Endothelial cell of umbilical vein (primary cell): ENCODE measurements at regions not wholly inside any gene's neighbourhood (a gene's known extent, or its start where the extent isn't known, plus 50 kb on each side); places are given as distances from the start of the nearest gene placed in this dataset.

ENCODE experiments used
- BruUV-seq: library from RNA; stranded (reverse); fragments of 400-500 nt; replicated peaks from 2 replicates; lab custom pipeline; 2021; lab: Mats Ljungman, UMichigan
- CTCF ChIA-PET: fragments of 300-600, 350-600 bp; sonication (Branson Sonifier 250); formaldehyde crosslinking; loops from one replicate; lab custom pipeline; 2021; ENCODE audit warnings: antibody characterized with exemption, inconsistent platforms; lab: Charles Lee
- POLR2A ChIA-PET: fragments of 300-600, 350-600 bp; sonication (Branson Sonifier 250); formaldehyde crosslinking; loops from one replicate; lab custom pipeline; 2021; ENCODE audit warnings: antibody characterized with exemption, inconsistent platforms; lab: Charles Lee
- DNase-seq: peaks from one replicate; pipeline ENCODE4 v3.0.0-alpha.2; 2011; ENCODE audit warnings: low read depth, low spot score
- FAIRE-seq: peaks from 2 replicates; lab custom pipeline; 2011; peaks lifted over from hg19 to GRCh38; lab: Jason Lieb, UNC
- H2AFZ ChIP-seq: 2 replicates; pipeline ENCODE4 v1.6.0; 2012; ENCODE audit warnings: low read depth, low read length, control low read depth, inconsistent platforms
- H3K27ac ChIP-seq: 2 replicates; pipeline ENCODE4 v1.5.1; 2011; ENCODE audit warnings: low read depth, mild to moderate bottlenecking, control low read depth, low read length, moderate library complexity; ENCODE audit not compliant: insufficient read depth
- H3K27me3 ChIP-seq, 2 experiments: 2 replicates each; pipeline versions ENCODE4 v1.6.0 to v1.6.1; 2011; ENCODE audit warnings: low read length in 2 of 2, mixed read lengths in 1 of 2; ENCODE audit not compliant: control insufficient read depth in 2 of 2, insufficient read depth in 2 of 2
- H3K36me3 ChIP-seq, 2 experiments: 2 replicates in 1 of 2; 3 replicates in 1 of 2; pipeline ENCODE4 v1.5.1; 2011; ENCODE audit warnings: low read length in 2 of 2, mild to moderate bottlenecking in 1 of 2, moderate library complexity in 1 of 2; ENCODE audit not compliant: control insufficient read depth in 2 of 2, insufficient read depth in 2 of 2; ENCODE audit errors: extremely low read depth in 1 of 2
- H3K4me1 ChIP-seq: 3 replicates; pipeline ENCODE4 v1.5.1; 2011; ENCODE audit warnings: mild to moderate bottlenecking, low read length; ENCODE audit not compliant: control insufficient read depth, insufficient read depth; ENCODE audit errors: extremely low read depth
- H3K4me2 ChIP-seq: 2 replicates; pipeline ENCODE4 v1.6.1; 2011; ENCODE audit warnings: low read length, control low read depth, mixed read lengths; ENCODE audit not compliant: insufficient read depth
- H3K4me3 ChIP-seq, 3 experiments: fragments of 200-600 bp in 1 of 3; sonication (generic), shearing (Covaris generic) in 1 of 3; replicated peaks in 1 of 3; 2 replicates each; pipeline ENCODE4 v1.5.1; 2011 to 2016; ENCODE audit warnings: control low read depth in 3 of 3, low read length in 3 of 3, mild to moderate bottlenecking in 2 of 3, inconsistent platforms in 1 of 3, low read depth in 1 of 3, moderate library complexity in 1 of 3; ENCODE audit not compliant: insufficient read depth in 1 of 3
- H3K79me2 ChIP-seq: 2 replicates; pipeline ENCODE4 v1.6.0; 2012; ENCODE audit warnings: low read length, inconsistent platforms; ENCODE audit not compliant: control insufficient read depth, insufficient read depth
- H3K9ac ChIP-seq: replicated peaks from 2 replicates; pipeline ENCODE3; 2011; ENCODE audit warnings: low read length, control low read depth; ENCODE audit not compliant: insufficient read depth; ENCODE audit errors: extremely low read depth
- H3K9me1 ChIP-seq: replicated peaks from 3 replicates; pipeline ENCODE4 v1.6.0; 2011; ENCODE audit warnings: mild to moderate bottlenecking, low read length; ENCODE audit not compliant: control insufficient read depth, insufficient read depth; ENCODE audit errors: extremely low read depth
- H3K9me3 ChIP-seq: replicated peaks from 2 replicates; pipeline ENCODE4 v1.5.1; 2012; ENCODE audit warnings: low read length, inconsistent platforms; ENCODE audit not compliant: control insufficient read depth, insufficient read depth
- H4K20me1 ChIP-seq: replicated peaks from 2 replicates; pipeline ENCODE3; 2011; ENCODE audit warnings: mild to moderate bottlenecking, low read length; ENCODE audit not compliant: control insufficient read depth, insufficient read depth; ENCODE audit errors: extremely low read depth
- EZH2 ChIP-seq: IDR thresholded peaks from 2 replicates; pipeline ENCODE4 v1.6.1; 2012; ENCODE audit warnings: borderline replicate concordance, low read depth, mild to moderate bottlenecking, moderate library complexity, low read length, inconsistent platforms; ENCODE audit not compliant: severe bottlenecking
- GATA2 ChIP-seq: IDR thresholded peaks from 2 replicates; pipeline ENCODE4 v1.7.0; 2011; ENCODE audit warnings: low read depth, mild to moderate bottlenecking, moderate library complexity, mixed read lengths, low read length; ENCODE audit not compliant: insufficient read length, insufficient read depth
- MYC ChIP-seq: IDR thresholded peaks from one replicate; pipeline ENCODE4 v1.6.1; 2011; ENCODE audit warnings: mild to moderate bottlenecking, low read depth, low read length
- dilution Hi-C: fragments of 300-500 bp; cut with MboI; formaldehyde crosslinking; loops from one replicate; pipeline ENCODE4 v1.15.0; 2019; ENCODE audit warnings: low sequenced_read_pairs; ENCODE audit not compliant: extremely low pct_ligation_motif_present
- intact Hi-C: fragments of 100-400 bp; cut with micrococcal nuclease; formaldehyde crosslinking; loops from one replicate; pipeline ENCODE4 v1.10.0; 2022

GRCh38 chr17:5813357-5813756 lies 229.0 kb upstream of the NLRP1 start:
- DNase-seq = no peak
- no peak for FAIRE-seq
- H4K20me1 ChIP-seq = no peaks in the 10 kb centered on the region
- no peaks in the 10 kb centered on the region for H3K9me3 ChIP-seq
- H3K79me2 ChIP-seq = no peaks in the 10 kb centered on the region
- H3K9me1 ChIP-seq = no peaks in the 10 kb centered on the region
- H3K9ac ChIP-seq = no peak overlapping the region
- intact Hi-C loops (no loop called here), dilution Hi-C loops (no loop called here)
- no peak overlapping the region for H3K4me2 ChIP-seq
- no peak overlapping the region for H3K27ac ChIP-seq
- ChIA-PET CTCF (interaction anchor here (0.8 kb wide), 1 partner anchor 67 kb away, joined by 3 read pairs; no protein-coding TSS in a partner anchor), POLR2A (no interaction called here)
- H3K36me3 ChIP-seq = no peaks in the 10 kb centered on the region
- TF ChIP-seq EZH2 = no peak
- TF ChIP-seq GATA2 = no peak
- H3K27me3 ChIP-seq = no peaks in the 10 kb centered on the region
- no peaks in the 10 kb centered on the region for H3K4me1 ChIP-seq
- no peak overlapping the region for H3K4me3 ChIP-seq
- no peak overlapping the region for H2AFZ ChIP-seq
- no TSS peak for BruUV-seq

- Histone ChIP-seq H3K9me3 (no peaks in the 10 kb centered on the region), H3K4me2 (no peak overlapping the region), H2AFZ (no peak overlapping the region), H3K9me1 (no peaks in the 10 kb centered on the region), H3K36me3 (no peaks in the 10 kb centered on the region), H3K79me2 (no peaks in the 10 kb centered on the region), H3K27me3 (no peaks in the 10 kb centered on the region), H4K20me1 (no peaks in the 10 kb centered on the region), H3K9ac (no peak overlapping the region), H3K27ac (no peak overlapping the region), H3K4me3 (no peak overlapping the region), H3K4me1 (no peaks in the 10 kb centered on the region)
- DNase-seq (no peak), FAIRE-seq (no peak)
- ChIA-PET CTCF (no interaction called here), POLR2A (no interaction called here)
- BruUV-seq = no TSS peak
- TF ChIP-seq MYC = no peak
- intact Hi-C loops = no loop called here
- dilution Hi-C loops = no loop called here
Measured at GRCh38 chr17:5815396-5815795, 231.1 kb upstream of the NLRP1 start.
